MM.1S (cell line): ENCODE measurements at regions not wholly inside any gene's neighbourhood (a gene's known extent, or its start where the extent isn't known, plus 50 kb on each side); places are given as distances from the start of the nearest gene placed in this dataset.

Experiments
- EZH2 ChIP-seq: fragments of 300-600 bp; sonication (generic); optimal IDR thresholded peaks from 2 replicates; pipeline ENCODE3; 2017; ENCODE audit warnings: low read depth, mild to moderate bottlenecking, antibody characterized with exemption, low read length, mixed read lengths
- EZH2phosphoT487 ChIP-seq: fragments of 300-600 bp; sonication (generic); IDR thresholded peaks from 2 replicates; pipeline ENCODE4 v1.6.1; 2018; ENCODE audit warnings: antibody characterized with exemption, low read length
- TF ChIP-seq, protein P1 (sequence below): fragments of 300-600 bp; sonication (generic); IDR thresholded peaks from 2 replicates; pipeline ENCODE4 v1.5.1; 2016; ENCODE audit warnings: antibody characterized with exemption, low read length, mixed read lengths

DNA sequence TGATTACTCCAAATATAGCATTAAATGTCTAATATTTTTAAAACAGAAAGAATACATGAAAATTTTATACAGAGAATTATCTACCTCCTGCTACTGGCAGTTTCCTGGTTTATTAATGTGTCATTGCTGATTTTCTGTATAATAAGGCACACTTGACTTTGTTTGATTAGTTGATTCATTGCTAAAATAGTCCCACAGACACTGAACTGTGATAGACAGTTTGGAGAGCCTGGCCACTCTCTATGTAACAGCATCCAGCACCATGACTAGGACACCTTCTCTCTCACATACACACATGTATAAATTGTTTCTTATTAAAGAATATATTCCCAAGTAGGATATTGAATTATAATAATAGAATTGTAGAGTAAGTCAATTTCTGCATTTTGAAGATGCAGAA, 368.5 kb upstream of the SNX7 start:
- TF ChIP-seq EZH2phosphoT487: no peak
- no peak for TF ChIP-seq EZH2
- TF ChIP-seq, protein P1, sequence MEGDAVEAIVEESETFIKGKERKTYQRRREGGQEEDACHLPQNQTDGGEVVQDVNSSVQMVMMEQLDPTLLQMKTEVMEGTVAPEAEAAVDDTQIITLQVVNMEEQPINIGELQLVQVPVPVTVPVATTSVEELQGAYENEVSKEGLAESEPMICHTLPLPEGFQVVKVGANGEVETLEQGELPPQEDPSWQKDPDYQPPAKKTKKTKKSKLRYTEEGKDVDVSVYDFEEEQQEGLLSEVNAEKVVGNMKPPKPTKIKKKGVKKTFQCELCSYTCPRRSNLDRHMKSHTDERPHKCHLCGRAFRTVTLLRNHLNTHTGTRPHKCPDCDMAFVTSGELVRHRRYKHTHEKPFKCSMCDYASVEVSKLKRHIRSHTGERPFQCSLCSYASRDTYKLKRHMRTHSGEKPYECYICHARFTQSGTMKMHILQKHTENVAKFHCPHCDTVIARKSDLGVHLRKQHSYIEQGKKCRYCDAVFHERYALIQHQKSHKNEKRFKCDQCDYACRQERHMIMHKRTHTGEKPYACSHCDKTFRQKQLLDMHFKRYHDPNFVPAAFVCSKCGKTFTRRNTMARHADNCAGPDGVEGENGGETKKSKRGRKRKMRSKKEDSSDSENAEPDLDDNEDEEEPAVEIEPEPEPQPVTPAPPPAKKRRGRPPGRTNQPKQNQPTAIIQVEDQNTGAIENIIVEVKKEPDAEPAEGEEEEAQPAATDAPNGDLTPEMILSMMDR: no peak
